HK-2 (cell line): ENCODE measurements at regions not wholly inside any gene's neighbourhood (a gene's known extent, or its start where the extent isn't known, plus 50 kb on each side); places are given as distances from the start of the nearest gene placed in this dataset.

ENCODE experiments used
- DNase-seq: peaks from one replicate; pipeline ENCODE4 v3.0.0-alpha.2; 2018; ENCODE audit not compliant: unreplicated experiment

DNA sequence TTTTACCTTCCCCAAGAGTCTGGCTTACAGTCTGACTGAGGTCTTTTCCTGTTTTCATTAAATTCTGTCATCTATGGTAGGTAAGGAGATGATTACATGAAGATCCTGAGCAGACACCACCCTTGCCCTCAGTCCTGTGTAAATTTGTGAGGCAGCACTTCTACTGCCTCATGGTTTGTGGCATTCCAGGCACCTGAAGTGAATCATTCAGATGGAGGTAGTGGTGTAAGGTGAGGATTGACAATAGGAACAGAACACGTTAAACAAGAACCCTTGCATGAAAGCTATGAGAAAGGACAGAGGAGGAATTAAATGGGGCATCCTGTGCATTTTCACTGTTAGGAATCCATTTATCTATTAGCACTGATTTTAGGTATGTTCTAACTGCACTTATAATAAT lies 618.6 kb downstream of the TLL1 start:
- no peak for DNase-seq

DNA sequence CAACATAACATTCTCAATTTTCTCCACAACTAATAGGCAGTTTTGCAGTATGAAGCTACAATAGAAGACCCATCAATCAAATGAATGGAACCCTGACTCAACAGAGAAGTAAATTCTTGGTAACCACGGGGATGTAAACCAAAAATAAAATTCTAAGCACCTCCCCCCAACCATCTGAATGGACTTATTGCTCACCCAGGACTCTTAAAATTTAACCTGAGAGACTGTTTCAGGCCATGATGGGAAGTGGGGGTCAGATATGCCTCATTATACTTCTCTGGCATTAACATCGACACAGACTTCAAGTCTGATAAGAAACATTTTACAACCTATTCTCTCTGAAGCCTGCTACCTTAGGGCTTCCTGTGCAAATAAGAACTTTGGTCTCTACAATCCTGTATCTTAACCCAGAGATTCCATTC lies 620.9 kb downstream of the TLL1 start:
- no peak for DNase-seq

- DNase-seq, result no peak
These were observed 625.5 kb downstream of the TLL1 start for GRCh38 chr4:166498546-166498945.

DNA sequence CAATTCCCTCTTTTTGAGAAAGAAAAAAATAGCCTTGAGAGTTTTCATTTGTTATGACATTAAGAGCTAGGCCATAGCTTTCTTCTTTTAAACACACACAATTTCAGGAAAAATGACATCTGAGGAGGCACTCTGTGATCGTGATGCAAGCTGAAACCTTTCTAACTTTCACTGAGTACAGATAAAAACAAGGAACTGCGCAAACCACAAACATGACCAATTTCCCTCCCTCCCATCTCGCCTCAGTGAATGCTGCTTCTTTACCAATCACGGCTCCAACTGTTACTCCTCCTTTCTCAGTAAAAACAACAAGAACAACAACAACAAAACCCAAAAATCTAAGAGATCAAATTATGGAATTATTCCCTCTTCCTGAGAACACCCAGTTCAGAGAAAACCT lies 626.8 kb downstream of the TLL1 start:
- no peak for DNase-seq

DNA sequence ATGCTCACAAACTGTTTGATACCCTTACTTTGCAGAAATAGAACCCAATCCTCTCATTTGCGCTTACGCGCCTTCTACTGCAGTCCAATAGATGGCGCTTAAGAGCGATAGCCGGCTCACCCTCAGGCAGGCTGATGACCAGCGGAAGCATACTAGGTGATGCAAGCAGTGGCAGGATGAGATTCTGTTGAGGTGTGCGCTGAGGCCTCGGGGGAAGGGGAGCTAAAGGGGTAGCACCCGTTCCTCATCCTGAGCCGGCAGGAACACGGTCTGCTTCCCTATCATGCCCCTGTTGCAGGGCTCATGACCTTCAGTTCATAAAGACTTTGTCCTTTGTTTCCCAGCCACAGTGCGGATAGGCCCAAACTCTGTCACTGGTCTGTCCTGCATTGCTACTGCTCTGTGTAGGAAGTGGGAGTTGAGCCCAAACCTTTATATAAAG lies 628.9 kb downstream of the TLL1 start:
- no peak for DNase-seq

- DNase-seq, result no peak
These were observed 629.6 kb downstream of the TLL1 start for GRCh38 chr4:166502660-166503059.

- DNase-seq, result no peak
These were observed 633.0 kb downstream of the TLL1 start for GRCh38 chr4:166506051-166506450.

- DNase-seq, result no peak
These were observed 639.2 kb downstream of the TLL1 start for GRCh38 chr4:166512267-166512666.

GRCh38 chr4:166518315-166518714 lies 645.3 kb downstream of the TLL1 start:
- no peak for DNase-seq

GRCh38 chr4:166518776-166519175 lies 645.7 kb downstream of the TLL1 start:
- DNase-seq, result no peak

DNA sequence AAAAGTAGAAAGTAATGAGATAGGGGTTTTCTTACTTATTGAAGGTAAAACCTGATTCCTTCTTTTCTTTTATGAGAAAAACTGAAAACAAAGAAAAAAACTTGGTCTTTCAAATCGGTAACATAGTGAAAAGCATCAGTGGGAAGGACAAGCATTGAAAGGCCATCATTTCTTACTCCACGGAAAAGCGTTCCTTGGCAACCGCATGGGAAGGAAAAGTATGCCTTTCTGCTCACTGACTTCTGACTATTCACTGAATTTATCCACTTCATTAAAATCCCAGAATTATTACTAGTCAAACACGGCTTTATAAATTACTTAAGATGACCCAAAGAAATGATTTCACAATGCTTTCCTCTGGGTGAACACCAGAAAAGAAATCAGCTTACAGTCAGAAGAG lies 646.7 kb downstream of the TLL1 start:
- DNase-seq, result no peak

GRCh38 chr4:166527500-166527899 lies 654.5 kb downstream of the TLL1 start:
- DNase-seq, result no peak

DNA sequence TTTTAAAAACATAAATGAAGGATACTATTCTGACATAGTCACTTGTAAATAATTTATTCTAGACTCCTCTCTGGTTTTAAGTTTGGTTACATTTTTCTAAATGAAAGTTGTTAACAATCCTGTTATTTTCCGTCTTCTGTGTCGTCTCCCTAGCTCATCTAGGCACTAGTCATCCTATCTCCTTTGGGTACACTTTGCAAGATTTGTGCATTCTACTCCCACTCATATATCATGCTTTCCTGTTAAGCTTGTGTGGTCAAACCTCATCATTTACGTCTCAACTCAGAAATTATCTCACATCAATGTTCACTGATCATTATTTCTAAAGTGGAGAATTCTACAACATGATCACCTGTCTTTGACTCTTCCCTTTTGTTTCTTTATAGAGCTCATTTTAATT lies 658.7 kb downstream of the TLL1 start:
- DNase-seq, result no peak

DNA sequence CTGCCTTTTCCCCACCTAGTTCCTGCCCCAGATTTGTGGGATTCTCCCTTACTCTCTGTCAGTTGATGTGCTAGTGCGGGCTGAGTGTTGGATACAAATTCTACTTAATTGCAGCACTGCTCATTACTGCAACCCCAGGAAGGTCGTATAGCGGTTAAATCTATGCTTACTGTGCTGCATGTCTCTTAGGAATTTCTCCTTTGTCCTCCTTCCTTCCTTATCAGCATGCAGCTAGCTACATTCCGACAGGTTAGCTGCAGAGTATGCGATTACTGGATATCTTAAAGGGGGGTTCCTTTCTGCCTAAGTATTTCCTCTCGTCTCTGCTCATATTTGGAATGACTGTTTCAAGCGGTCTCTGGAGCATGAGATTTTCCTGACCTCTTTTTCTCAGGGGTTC lies 662.8 kb downstream of the TLL1 start:
- DNase-seq, result no peak

DNA sequence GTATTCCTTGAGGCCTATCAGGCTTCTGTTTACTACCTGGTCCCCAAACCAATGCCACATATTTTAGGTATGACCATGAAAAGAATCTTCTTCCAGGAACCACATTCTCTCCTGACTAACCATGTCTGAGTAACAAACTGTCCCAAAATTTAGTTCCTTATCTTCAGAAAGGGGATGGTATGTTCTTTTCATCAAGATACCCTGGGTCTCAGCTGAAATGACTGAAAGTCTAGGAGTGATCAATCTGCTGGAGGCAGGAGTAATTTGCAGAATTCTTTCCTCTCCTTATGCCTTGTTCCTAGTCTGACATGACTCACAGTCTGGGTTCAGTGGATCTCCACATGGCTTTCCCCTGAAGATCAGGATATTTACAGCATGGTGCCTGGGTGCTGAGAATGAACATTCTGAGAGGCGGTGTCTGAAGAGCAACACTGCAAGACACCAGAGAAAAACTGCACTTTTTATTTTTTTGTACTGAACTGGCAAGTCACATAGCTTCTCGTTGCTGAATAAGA lies 665.5 kb downstream of the TLL1 start:
- DNase-seq, result no peak

DNA sequence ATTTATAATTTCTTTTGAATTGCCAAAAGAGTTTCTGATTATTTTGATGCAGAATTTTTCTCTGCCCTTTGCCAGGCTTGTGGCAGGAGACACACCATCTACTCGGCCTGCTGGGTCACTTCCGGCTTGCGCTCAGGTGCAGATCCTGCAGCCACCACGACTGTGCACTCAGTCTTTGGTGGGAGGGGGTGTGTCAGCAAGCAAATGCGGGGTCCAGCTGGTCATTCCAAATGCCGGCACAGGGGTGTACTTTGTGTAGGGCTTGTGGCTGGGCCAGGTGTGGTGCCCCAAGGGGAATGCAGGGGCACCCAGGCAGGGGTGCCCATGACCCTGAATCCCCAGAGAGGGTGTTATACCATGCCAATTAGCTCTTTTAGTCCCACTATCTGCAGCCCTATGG lies 673.0 kb downstream of the TLL1 start:
- DNase-seq, result no peak

DNA sequence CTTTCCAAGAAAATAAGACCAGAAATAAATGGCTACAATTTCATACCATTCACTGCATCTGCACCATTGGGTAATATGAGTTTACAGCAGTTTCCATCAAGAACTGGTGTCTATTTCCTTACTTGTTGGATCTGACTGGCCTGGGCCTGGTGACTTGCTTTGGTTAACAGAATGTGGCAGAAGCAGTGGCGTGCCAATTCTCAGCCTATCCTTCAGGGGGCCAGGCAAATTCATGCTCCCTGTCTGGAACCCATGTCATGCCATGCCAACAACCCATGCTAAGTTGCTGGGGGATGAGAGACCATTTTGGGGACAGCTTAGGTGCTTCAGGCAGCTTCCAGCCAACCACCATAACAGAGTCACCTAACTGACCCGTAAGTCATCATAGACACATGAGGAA lies 656.7 kb downstream of the SPOCK3 start:
- no peak for DNase-seq

DNA sequence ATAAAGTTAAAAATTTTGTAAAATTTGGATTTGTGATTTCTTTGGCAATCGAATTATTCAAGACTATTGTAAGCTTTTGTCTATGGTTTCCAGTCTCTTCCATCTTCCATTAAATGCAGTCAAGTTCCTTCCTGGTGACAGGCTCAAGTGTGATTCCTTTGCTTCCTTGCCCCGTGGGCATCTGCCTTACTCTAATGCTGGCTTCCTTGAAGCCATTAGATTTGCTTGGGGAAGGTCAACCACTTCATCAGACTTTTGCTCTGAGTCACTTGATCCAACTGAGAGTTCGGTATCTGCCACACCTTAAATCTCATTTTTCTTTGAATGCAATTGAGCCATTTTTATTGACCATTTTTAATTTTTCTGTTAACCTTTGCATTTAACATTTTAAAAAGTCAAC lies 648.8 kb downstream of the SPOCK3 start:
- DNase-seq, result no peak

- DNase-seq, result peak; percentile 44
These were observed 639.9 kb downstream of the SPOCK3 start for GRCh38 chr4:166594326-166594946.

DNA sequence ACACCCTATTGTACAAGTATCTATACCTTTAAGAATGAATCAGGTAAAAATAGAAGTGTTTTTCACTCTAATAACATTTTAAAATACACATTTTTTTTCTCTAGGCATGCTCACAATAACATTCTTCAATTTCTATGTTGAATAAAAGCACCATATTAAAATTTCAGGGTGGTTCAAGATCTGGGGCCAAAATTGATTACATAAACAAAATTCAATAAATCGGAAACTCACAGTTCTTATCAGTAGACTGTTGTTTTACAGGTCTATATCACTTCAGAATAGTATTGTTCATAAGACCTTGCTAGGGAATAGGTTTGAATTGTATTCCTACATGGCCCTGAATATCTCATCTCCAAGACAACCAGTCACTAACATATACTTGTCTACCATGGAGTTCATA lies 634.0 kb downstream of the SPOCK3 start:
- no peak for DNase-seq

DNA sequence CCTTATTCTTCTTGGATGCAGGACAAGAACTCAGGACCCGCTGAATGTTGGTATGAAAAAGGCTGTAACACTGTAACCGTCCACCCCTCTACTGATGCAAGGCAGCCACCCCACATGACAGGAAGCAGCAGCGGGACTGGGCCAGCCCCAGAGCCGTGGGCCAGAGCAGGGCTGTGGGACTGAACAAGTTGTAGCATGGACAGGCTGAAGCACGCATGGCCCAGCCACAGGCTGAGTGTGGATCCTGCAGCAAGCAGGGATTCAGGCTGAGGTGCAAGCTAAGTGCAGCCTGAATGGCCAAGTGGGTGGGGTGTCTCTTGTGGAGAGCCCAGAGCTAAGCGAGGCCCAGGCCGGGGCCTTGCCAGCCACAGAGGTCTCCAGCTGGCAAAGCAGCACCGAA lies 632.2 kb downstream of the SPOCK3 start:
- DNase-seq, result no peak

DNA sequence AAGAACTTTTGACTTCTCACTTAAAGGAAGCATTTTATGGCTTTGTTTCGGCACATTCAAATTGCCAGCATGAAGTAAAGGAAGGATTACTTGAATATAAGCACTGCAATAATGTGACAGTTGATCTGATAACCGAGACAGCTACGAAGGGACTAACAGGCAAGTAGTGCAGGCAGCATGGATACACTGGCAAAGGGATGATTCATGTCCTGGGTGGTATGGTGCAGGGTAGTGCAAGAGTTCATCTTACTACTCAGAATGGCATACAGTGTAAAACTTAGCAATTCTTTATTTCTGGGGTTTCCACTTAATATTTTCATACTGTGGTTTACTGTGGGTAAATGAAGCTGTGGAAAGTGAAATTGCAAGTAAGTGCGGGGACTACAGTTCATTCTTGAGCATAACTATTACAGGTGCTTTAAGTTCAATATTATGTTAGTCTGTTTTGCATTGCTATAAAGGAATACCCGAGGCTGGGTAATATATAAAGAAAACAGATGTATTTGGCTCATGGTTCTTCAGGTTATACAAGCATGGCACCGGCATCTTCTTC lies 611.8 kb downstream of the SPOCK3 start:
- DNase-seq, result no peak

GRCh38 chr4:166625018-166625637 lies 609.2 kb downstream of the SPOCK3 start:
- no peak for DNase-seq
